Neural progenitor cell (in vitro differentiated cells): ENCODE measurements at regions not wholly inside any gene's neighbourhood (a gene's known extent, or its start where the extent isn't known, plus 50 kb on each side); places are given as distances from the start of the nearest gene placed in this dataset.

Source experiments
- DNase-seq: peaks from one replicate; pipeline ENCODE4 v3.0.0-alpha.2; 2016; ENCODE audit warnings: low spot score
- H2AFZ ChIP-seq: fragments of 200-600 bp; sonication (generic); replicated peaks from 2 replicates; pipeline ENCODE4 v1.6.1; 2016; ENCODE audit warnings: antibody characterized with exemption
- H3F3A ChIP-seq: fragments of 200-600 bp; sonication (generic); 2 replicates; pipeline ENCODE4 v1.6.1; 2016; ENCODE audit warnings: antibody characterized with exemption, low read depth
- H3K27ac ChIP-seq: fragments of 200-600 bp; sonication (generic); 2 replicates; pipeline ENCODE4 v1.5.1; 2016; ENCODE audit warnings: mild to moderate bottlenecking
- H3K27me3 ChIP-seq: fragments of 200-600 bp; sonication (generic); 2 replicates; pipeline ENCODE4 v1.6.1; 2016; ENCODE audit warnings: mild to moderate bottlenecking, moderate library complexity
- H3K36me3 ChIP-seq: fragments of 200-600 bp; sonication (generic); 2 replicates; pipeline ENCODE4 v1.5.1; 2016
- H3K4me1 ChIP-seq: fragments of 200-600 bp; sonication (generic); 2 replicates; pipeline ENCODE4 v1.6.1; 2016; ENCODE audit warnings: mixed run types
- H3K4me2 ChIP-seq: fragments of 200-600 bp; sonication (generic); 2 replicates; pipeline ENCODE4 v1.6.1; 2016
- H3K4me3 ChIP-seq: fragments of 200-600 bp; sonication (generic); 2 replicates; pipeline ENCODE4 v1.5.1; 2016
- H3K79me2 ChIP-seq: fragments of 200-600 bp; sonication (generic); 2 replicates; pipeline ENCODE4 v1.6.1; 2016; ENCODE audit warnings: low read depth
- H3K9ac ChIP-seq: fragments of 200-600 bp; sonication (generic); 2 replicates; pipeline ENCODE4 v1.6.1; 2016
- H3K9me3 ChIP-seq: fragments of 200-600 bp; sonication (generic); 2 replicates; pipeline ENCODE4 v1.5.1; 2016; ENCODE audit warnings: low read depth
- H4K20me1 ChIP-seq: fragments of 200-600 bp; sonication (generic); 2 replicates; pipeline ENCODE4 v1.6.1; 2016; ENCODE audit warnings: low read depth
- H3K27ac Mint-ChIP-seq: 3 replicates; pipeline ENCODE4 v1.8.0; 2021; ENCODE audit warnings: mixed read lengths
- H3K27me3 Mint-ChIP-seq: 2 replicates; pipeline ENCODE4 v1.8.0; 2022; ENCODE audit warnings: low read depth, mild to moderate bottlenecking, inconsistent platforms, moderate library complexity, mixed read lengths; ENCODE audit not compliant: insufficient read depth
- H3K36me3 Mint-ChIP-seq: 3 replicates; pipeline ENCODE4 v1.8.0; 2021; ENCODE audit warnings: mixed read lengths
- H3K4me1 Mint-ChIP-seq: 3 replicates; pipeline ENCODE4 v1.8.0; 2021; ENCODE audit warnings: mixed read lengths
- H3K4me3 Mint-ChIP-seq: 3 replicates; pipeline ENCODE4 v1.8.0; 2021; ENCODE audit warnings: mild to moderate bottlenecking, moderate library complexity, mixed read lengths
- H3K9me3 Mint-ChIP-seq: 3 replicates; pipeline ENCODE4 v1.8.0; 2020; ENCODE audit warnings: mixed read lengths
- CTCF ChIP-seq: fragments of 200-600 bp; sonication (generic); IDR thresholded peaks from 2 replicates; pipeline ENCODE4 v1.5.1; 2017; ENCODE audit warnings: antibody characterized with exemption, mild to moderate bottlenecking
- EZH2 ChIP-seq: fragments of 200-600 bp; sonication (generic); IDR thresholded peaks from 2 replicates; pipeline ENCODE4 v1.6.1; 2017; ENCODE audit warnings: antibody characterized with exemption, mild to moderate bottlenecking, moderate library complexity
- EZH2phosphoT487 ChIP-seq: fragments of 200-600 bp; sonication (generic); IDR thresholded peaks from 2 replicates; pipeline ENCODE4 v1.6.1; 2017; ENCODE audit warnings: antibody characterized with exemption

- peaks cover 11% of the 10 kb centered on the region for H3K27me3 Mint-ChIP-seq
- no peak overlapping the region for H3K9ac ChIP-seq
Observed at GRCh38 chr11:4191031-4191571, 96.5 kb downstream of the RRM1 start.

GRCh38 chr11:4190519-4190918 is 95.9 kb downstream of the RRM1 start:
- no peak for TF ChIP-seq CTCF
- no peak for TF ChIP-seq EZH2
- peaks cover 11% of the 10 kb centered on the region for H3K27me3 Mint-ChIP-seq
- DNase-seq, result no peak
- H3K9ac ChIP-seq, result no peak overlapping the region
- no peak overlapping the region for H3K4me3 Mint-ChIP-seq
- H3K79me2 ChIP-seq, result no peaks in the 10 kb centered on the region
- H3K4me2 ChIP-seq, result no peak overlapping the region
- H2AFZ ChIP-seq, result no peak overlapping the region
- peaks cover 3% of the 10 kb centered on the region for H3K4me1 Mint-ChIP-seq
- H3K4me3 ChIP-seq, result no peak overlapping the region
- H3K9me3 ChIP-seq, result no peaks in the 10 kb centered on the region
- H3F3A ChIP-seq, result no peaks in the 10 kb centered on the region
- no peak overlapping the region for H3K27ac Mint-ChIP-seq
- H3K9me3 Mint-ChIP-seq, result no peaks in the 10 kb centered on the region
- H3K27ac ChIP-seq, result no peak overlapping the region
- H4K20me1 ChIP-seq, result no peaks in the 10 kb centered on the region
- H3K36me3 Mint-ChIP-seq, result no peaks in the 10 kb centered on the region
- no peaks in the 10 kb centered on the region for H3K36me3 ChIP-seq
- H3K27me3 ChIP-seq, result peaks cover 12% of the 10 kb centered on the region
- H3K4me1 ChIP-seq, result no peaks in the 10 kb centered on the region

More at GRCh38 chr11:4191031-4191571, 96.5 kb downstream of the RRM1 start:
- no peaks in the 10 kb centered on the region for H3K36me3 Mint-ChIP-seq
- no peak for DNase-seq
- H3K27ac ChIP-seq, result no peak overlapping the region
- H3K4me1 Mint-ChIP-seq, result peaks cover 3% of the 10 kb centered on the region
- no peak overlapping the region for H3K4me3 Mint-ChIP-seq
- H3K79me2 ChIP-seq, result no peaks in the 10 kb centered on the region
- peaks cover 12% of the 10 kb centered on the region for H3K27me3 ChIP-seq
- no peak overlapping the region for H2AFZ ChIP-seq
- no peaks in the 10 kb centered on the region for H4K20me1 ChIP-seq
- no peaks in the 10 kb centered on the region for H3K9me3 ChIP-seq
- no peaks in the 10 kb centered on the region for H3F3A ChIP-seq
- TF ChIP-seq EZH2phosphoT487 (no peak), EZH2 (no peak), CTCF (no peak)
- no peak overlapping the region for H3K4me3 ChIP-seq
- H3K27ac Mint-ChIP-seq, result no peak overlapping the region
- no peaks in the 10 kb centered on the region for H3K36me3 ChIP-seq
- H3K4me1 ChIP-seq, result no peaks in the 10 kb centered on the region
- H3K9me3 Mint-ChIP-seq, result no peaks in the 10 kb centered on the region
- no peak overlapping the region for H3K4me2 ChIP-seq

GRCh38 chr11:4190098-4190497 is 95.5 kb downstream of the RRM1 start:
- H3K9me3 Mint-ChIP-seq, result no peaks in the 10 kb centered on the region
- H3K9me3 ChIP-seq, result no peaks in the 10 kb centered on the region
- H3K36me3 ChIP-seq, result no peaks in the 10 kb centered on the region
- peaks cover 3% of the 10 kb centered on the region for H3K4me1 Mint-ChIP-seq
- no peak overlapping the region for H3K4me3 ChIP-seq
- H3K4me1 ChIP-seq, result no peaks in the 10 kb centered on the region
- TF ChIP-seq EZH2phosphoT487 (no peak), CTCF (no peak), EZH2 (no peak)
- H3K27ac ChIP-seq, result no peak overlapping the region
- H3F3A ChIP-seq, result no peaks in the 10 kb centered on the region
- DNase-seq, result no peak
- no peak overlapping the region for H2AFZ ChIP-seq
- no peak overlapping the region for H3K4me3 Mint-ChIP-seq
- H3K27ac Mint-ChIP-seq, result no peak overlapping the region
- no peak overlapping the region for H3K9ac ChIP-seq
- H3K36me3 Mint-ChIP-seq, result no peaks in the 10 kb centered on the region
- no peaks in the 10 kb centered on the region for H3K79me2 ChIP-seq
- peaks cover 11% of the 10 kb centered on the region for H3K27me3 Mint-ChIP-seq
- no peaks in the 10 kb centered on the region for H4K20me1 ChIP-seq
- H3K27me3 ChIP-seq, result peaks cover 12% of the 10 kb centered on the region
- no peak overlapping the region for H3K4me2 ChIP-seq
